ENCODE measurements at regions not wholly inside any gene's neighbourhood (a gene's known extent, or its start where the extent isn't known, plus 50 kb on each side); places are given as distances from the start of the nearest gene placed in this dataset.

- WGBS, 3 donors: 4 to 6% (median 5%) methylated on average over 39 to 47 of the region's 47 CpGs
- peak in 1 of 2 donors; percentile 47 for DNase-seq
- intact Hi-C loops (cut with DNase I): no loop called here
- H3K36me3 ChIP-seq (ENCODE audit: insufficient read depth in 1 of 2, low read depth in 1 of 2): no peaks in the 10 kb centered on the region
- no peaks in the 10 kb centered on the region for H3K4me1 ChIP-seq
- ATAC-seq: peak in 1 of 4 donors; percentile 22
- H3K27me3 ChIP-seq (ENCODE audit: insufficient read depth in 3 of 3, low read length in 2 of 3): peaks cover 3 to 10% (median 8%) of the 10 kb centered on the region in 3 donors
- TF ChIP-seq, protein P1, sequence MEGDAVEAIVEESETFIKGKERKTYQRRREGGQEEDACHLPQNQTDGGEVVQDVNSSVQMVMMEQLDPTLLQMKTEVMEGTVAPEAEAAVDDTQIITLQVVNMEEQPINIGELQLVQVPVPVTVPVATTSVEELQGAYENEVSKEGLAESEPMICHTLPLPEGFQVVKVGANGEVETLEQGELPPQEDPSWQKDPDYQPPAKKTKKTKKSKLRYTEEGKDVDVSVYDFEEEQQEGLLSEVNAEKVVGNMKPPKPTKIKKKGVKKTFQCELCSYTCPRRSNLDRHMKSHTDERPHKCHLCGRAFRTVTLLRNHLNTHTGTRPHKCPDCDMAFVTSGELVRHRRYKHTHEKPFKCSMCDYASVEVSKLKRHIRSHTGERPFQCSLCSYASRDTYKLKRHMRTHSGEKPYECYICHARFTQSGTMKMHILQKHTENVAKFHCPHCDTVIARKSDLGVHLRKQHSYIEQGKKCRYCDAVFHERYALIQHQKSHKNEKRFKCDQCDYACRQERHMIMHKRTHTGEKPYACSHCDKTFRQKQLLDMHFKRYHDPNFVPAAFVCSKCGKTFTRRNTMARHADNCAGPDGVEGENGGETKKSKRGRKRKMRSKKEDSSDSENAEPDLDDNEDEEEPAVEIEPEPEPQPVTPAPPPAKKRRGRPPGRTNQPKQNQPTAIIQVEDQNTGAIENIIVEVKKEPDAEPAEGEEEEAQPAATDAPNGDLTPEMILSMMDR (IDR thresholded peaks at IDR 0.05): no peak
- H3K4me3 ChIP-seq: peak overlapping the region; percentile 25
- H3K9me3 ChIP-seq: no peaks in the 10 kb centered on the region
- H3K27ac ChIP-seq: no peak overlapping the region
Observed at GRCh38 chr7:12111422-12112405, 99.4 kb upstream of the TMEM106B start.

GRCh38 chr7:12117170-12117569 lies 93.9 kb upstream of the TMEM106B start:
- no peak for DNase-seq
- WGBS, 3 donors: 93 to 94% (median 94%) methylated on average over 2 of the region's 2 CpGs
- H3K4me3 ChIP-seq: no peak overlapping the region
- H3K27ac ChIP-seq: no peak overlapping the region
- TF ChIP-seq, protein P1 (IDR thresholded peaks at IDR 0.05): no peak
- H3K36me3 ChIP-seq (ENCODE audit: insufficient read depth in 1 of 2, low read depth in 1 of 2): no peaks in the 10 kb centered on the region
- no peaks in the 10 kb centered on the region for H3K9me3 ChIP-seq
- peaks cover 0 to 6% (median 0%) of the 10 kb centered on the region in 3 donors for H3K27me3 ChIP-seq (ENCODE audit: insufficient read depth in 3 of 3, low read length in 2 of 3)
- no peak for ATAC-seq
- H3K4me1 ChIP-seq: no peaks in the 10 kb centered on the region
- intact Hi-C loops (cut with DNase I): no loop called here

GRCh38 chr7:12119620-12120303 lies 91.3 kb upstream of the TMEM106B start:
- WGBS, 3 donors: 55 to 70% (median 61%) methylated on average over 4 of the region's 4 CpGs
- Histone ChIP-seq H3K36me3 (ENCODE audit: insufficient read depth in 1 of 2, low read depth in 1 of 2) (no peaks in the 10 kb centered on the region), H3K27ac (no peak overlapping the region), H3K27me3 (ENCODE audit: insufficient read depth in 3 of 3, low read length in 2 of 3) (peaks cover 0 to 3% (median 0%) of the 10 kb centered on the region in 3 donors), H3K4me1 (no peaks in the 10 kb centered on the region), H3K9me3 (no peaks in the 10 kb centered on the region), H3K4me3 (no peak overlapping the region)
- intact Hi-C loops (cut with DNase I): no loop called here
- ATAC-seq (no peak), DNase-seq (no peak)
- TF ChIP-seq, protein P1 (IDR thresholded peaks at IDR 0.05): no peak

GRCh38 chr7:12120632-12121031 lies 90.5 kb upstream of the TMEM106B start:
- H3K27me3 ChIP-seq (ENCODE audit: insufficient read depth in 3 of 3, low read length in 2 of 3): peaks cover 0 to 3% (median 0%) of the 10 kb centered on the region in 3 donors
- H3K4me3 ChIP-seq: no peak overlapping the region
- ATAC-seq (no peak), DNase-seq (no peak)
- no peaks in the 10 kb centered on the region for H3K9me3 ChIP-seq
- TF ChIP-seq, protein P1 (IDR thresholded peaks at IDR 0.05): no peak
- H3K27ac ChIP-seq: no peak overlapping the region
- no peaks in the 10 kb centered on the region for H3K36me3 ChIP-seq (ENCODE audit: insufficient read depth in 1 of 2, low read depth in 1 of 2)
- intact Hi-C loops (cut with DNase I): no loop called here
- WGBS, 3 donors: 38 to 55% (median 42%) methylated on average over 1 of the region's 1 CpG
- H3K4me1 ChIP-seq: no peaks in the 10 kb centered on the region

All from psoas muscle (tissue), 7 donors.